Activated B cell treated with CpG ODN at 0.5 μM for 24 hours (primary cell): ENCODE measurements at regions not wholly inside any gene's neighbourhood (a gene's known extent, or its start where the extent isn't known, plus 50 kb on each side); places are given as distances from the start of the nearest gene placed in this dataset.

Experiments
- ATAC-seq: fragments of 200-7000 bp; cut with Tn5 transposase; one replicate; pipeline ENCODE4 v1.10.0; 2021; ENCODE audit warnings: low read depth, mild to moderate bottlenecking, moderate library complexity
- CTCF ChIA-PET: fragments of 350-600 bp; sonication (Branson Sonifier 250); formaldehyde crosslinking; loops from one replicate; lab custom pipeline; 2021; ENCODE audit warnings: antibody characterized with exemption; lab: Charles Lee
- POLR2A ChIA-PET: fragments of 350-600 bp; sonication (Branson Sonifier 250); formaldehyde crosslinking; loops from one replicate; lab custom pipeline; 2021; ENCODE audit warnings: antibody characterized with exemption; lab: Charles Lee
- DNase-seq: peaks from one replicate; pipeline ENCODE4 v3.0.0; 2022
- H3K27ac Mint-ChIP-seq: one replicate; pipeline ENCODE4 v1.8.0; 2020; ENCODE audit warnings: mixed read lengths
- H3K27me3 Mint-ChIP-seq: one replicate; pipeline ENCODE4 v1.8.0; 2021; ENCODE audit warnings: mixed read lengths
- H3K36me3 Mint-ChIP-seq: one replicate; pipeline ENCODE4 v1.8.0; 2021; ENCODE audit warnings: low read depth, mixed read lengths
- H3K4me1 Mint-ChIP-seq: one replicate; pipeline ENCODE4 v1.8.0; 2021; ENCODE audit warnings: mixed read lengths
- H3K4me3 Mint-ChIP-seq: one replicate; pipeline ENCODE4 v1.8.0; 2020; ENCODE audit warnings: mild to moderate bottlenecking, mixed read lengths
- H3K9me3 Mint-ChIP-seq: one replicate; pipeline ENCODE4 v1.8.0; 2020; ENCODE audit warnings: mixed read lengths
- CTCF ChIP-seq: fragments of 200-600 bp; IDR thresholded peaks from one replicate; pipeline ENCODE4 v1.8.0; 2022; ENCODE audit warnings: antibody characterized with exemption, mild to moderate bottlenecking
- intact Hi-C: fragments of 100-400 bp; cut with micrococcal nuclease; formaldehyde crosslinking; loops from one replicate; pipeline ENCODE4 v1.15.1; 2024

- no peak for TF ChIP-seq CTCF
- ChIA-PET POLR2A (no interaction called here), CTCF (no interaction called here)
- H3K27ac Mint-ChIP-seq, result no peak overlapping the region
- peaks cover 7% of the 10 kb centered on the region for H3K9me3 Mint-ChIP-seq
- DNase-seq (no peak), ATAC-seq (no peak)
- no peaks in the 10 kb centered on the region for H3K4me1 Mint-ChIP-seq
- no peaks in the 10 kb centered on the region for H3K27me3 Mint-ChIP-seq
- no peak overlapping the region for H3K4me3 Mint-ChIP-seq
- intact Hi-C loops, result no loop called here
- H3K36me3 Mint-ChIP-seq, result no peaks in the 10 kb centered on the region
Observed at GRCh38 chr19:31118986-31119385, 230.2 kb downstream of the TSHZ3 start.

- no peaks in the 10 kb centered on the region for H3K4me1 Mint-ChIP-seq
- H3K36me3 Mint-ChIP-seq, result no peaks in the 10 kb centered on the region
- H3K27me3 Mint-ChIP-seq, result no peaks in the 10 kb centered on the region
- no peak for TF ChIP-seq CTCF
- ATAC-seq (no peak), DNase-seq (no peak)
- intact Hi-C loops, result no loop called here
- H3K9me3 Mint-ChIP-seq, result peaks cover 7% of the 10 kb centered on the region
- no peak overlapping the region for H3K27ac Mint-ChIP-seq
- CTCF ChIA-PET, result no interaction called here
- POLR2A ChIA-PET, result no interaction called here
- H3K4me3 Mint-ChIP-seq, result no peak overlapping the region
Observed at GRCh38 chr19:31118287-31118955, 230.8 kb downstream of the TSHZ3 start.

GRCh38 chr19:31114585-31114984, 234.7 kb downstream of the TSHZ3 start:
- Mint-ChIP-seq H3K27ac (no peak overlapping the region), H3K27me3 (no peaks in the 10 kb centered on the region), H3K36me3 (no peaks in the 10 kb centered on the region), H3K4me1 (no peaks in the 10 kb centered on the region), H3K4me3 (no peak overlapping the region), H3K9me3 (peaks cover 4% of the 10 kb centered on the region)
- ChIA-PET POLR2A (no interaction called here), CTCF (no interaction called here)
- no peak for TF ChIP-seq CTCF
- DNase-seq, result no peak
- intact Hi-C loops, result no loop called here
- ATAC-seq, result no peak

- Mint-ChIP-seq H3K27ac (no peak overlapping the region), H3K4me1 (no peaks in the 10 kb centered on the region), H3K36me3 (no peaks in the 10 kb centered on the region), H3K27me3 (no peaks in the 10 kb centered on the region), H3K4me3 (no peak overlapping the region), H3K9me3 (peaks cover 2% of the 10 kb centered on the region)
- ATAC-seq (no peak), DNase-seq (no peak)
- intact Hi-C loops, result no loop called here
- ChIA-PET CTCF (no interaction called here), POLR2A (no interaction called here)
- TF ChIP-seq CTCF, result no peak
Observed at GRCh38 chr19:31113293-31113692, 235.9 kb downstream of the TSHZ3 start.

GRCh38 chr19:31112158-31112557, 237.1 kb downstream of the TSHZ3 start:
- POLR2A ChIA-PET, result no interaction called here
- CTCF ChIA-PET, result no interaction called here
- Mint-ChIP-seq H3K27me3 (no peaks in the 10 kb centered on the region), H3K36me3 (no peaks in the 10 kb centered on the region), H3K4me1 (no peaks in the 10 kb centered on the region), H3K27ac (no peak overlapping the region), H3K4me3 (no peak overlapping the region), H3K9me3 (peaks cover 2% of the 10 kb centered on the region)
- ATAC-seq (no peak), DNase-seq (no peak)
- intact Hi-C loops, result no loop called here
- TF ChIP-seq CTCF, result no peak
